ENCODE measurements at regions not wholly inside any gene's neighbourhood (a gene's known extent, or its start where the extent isn't known, plus 50 kb on each side); places are given as distances from the start of the nearest gene placed in this dataset.

GRCh38 chr5:4113426-4113825 is 517.8 kb downstream of the IRX1 start (continued):
- TF ChIP-seq, protein P1, sequence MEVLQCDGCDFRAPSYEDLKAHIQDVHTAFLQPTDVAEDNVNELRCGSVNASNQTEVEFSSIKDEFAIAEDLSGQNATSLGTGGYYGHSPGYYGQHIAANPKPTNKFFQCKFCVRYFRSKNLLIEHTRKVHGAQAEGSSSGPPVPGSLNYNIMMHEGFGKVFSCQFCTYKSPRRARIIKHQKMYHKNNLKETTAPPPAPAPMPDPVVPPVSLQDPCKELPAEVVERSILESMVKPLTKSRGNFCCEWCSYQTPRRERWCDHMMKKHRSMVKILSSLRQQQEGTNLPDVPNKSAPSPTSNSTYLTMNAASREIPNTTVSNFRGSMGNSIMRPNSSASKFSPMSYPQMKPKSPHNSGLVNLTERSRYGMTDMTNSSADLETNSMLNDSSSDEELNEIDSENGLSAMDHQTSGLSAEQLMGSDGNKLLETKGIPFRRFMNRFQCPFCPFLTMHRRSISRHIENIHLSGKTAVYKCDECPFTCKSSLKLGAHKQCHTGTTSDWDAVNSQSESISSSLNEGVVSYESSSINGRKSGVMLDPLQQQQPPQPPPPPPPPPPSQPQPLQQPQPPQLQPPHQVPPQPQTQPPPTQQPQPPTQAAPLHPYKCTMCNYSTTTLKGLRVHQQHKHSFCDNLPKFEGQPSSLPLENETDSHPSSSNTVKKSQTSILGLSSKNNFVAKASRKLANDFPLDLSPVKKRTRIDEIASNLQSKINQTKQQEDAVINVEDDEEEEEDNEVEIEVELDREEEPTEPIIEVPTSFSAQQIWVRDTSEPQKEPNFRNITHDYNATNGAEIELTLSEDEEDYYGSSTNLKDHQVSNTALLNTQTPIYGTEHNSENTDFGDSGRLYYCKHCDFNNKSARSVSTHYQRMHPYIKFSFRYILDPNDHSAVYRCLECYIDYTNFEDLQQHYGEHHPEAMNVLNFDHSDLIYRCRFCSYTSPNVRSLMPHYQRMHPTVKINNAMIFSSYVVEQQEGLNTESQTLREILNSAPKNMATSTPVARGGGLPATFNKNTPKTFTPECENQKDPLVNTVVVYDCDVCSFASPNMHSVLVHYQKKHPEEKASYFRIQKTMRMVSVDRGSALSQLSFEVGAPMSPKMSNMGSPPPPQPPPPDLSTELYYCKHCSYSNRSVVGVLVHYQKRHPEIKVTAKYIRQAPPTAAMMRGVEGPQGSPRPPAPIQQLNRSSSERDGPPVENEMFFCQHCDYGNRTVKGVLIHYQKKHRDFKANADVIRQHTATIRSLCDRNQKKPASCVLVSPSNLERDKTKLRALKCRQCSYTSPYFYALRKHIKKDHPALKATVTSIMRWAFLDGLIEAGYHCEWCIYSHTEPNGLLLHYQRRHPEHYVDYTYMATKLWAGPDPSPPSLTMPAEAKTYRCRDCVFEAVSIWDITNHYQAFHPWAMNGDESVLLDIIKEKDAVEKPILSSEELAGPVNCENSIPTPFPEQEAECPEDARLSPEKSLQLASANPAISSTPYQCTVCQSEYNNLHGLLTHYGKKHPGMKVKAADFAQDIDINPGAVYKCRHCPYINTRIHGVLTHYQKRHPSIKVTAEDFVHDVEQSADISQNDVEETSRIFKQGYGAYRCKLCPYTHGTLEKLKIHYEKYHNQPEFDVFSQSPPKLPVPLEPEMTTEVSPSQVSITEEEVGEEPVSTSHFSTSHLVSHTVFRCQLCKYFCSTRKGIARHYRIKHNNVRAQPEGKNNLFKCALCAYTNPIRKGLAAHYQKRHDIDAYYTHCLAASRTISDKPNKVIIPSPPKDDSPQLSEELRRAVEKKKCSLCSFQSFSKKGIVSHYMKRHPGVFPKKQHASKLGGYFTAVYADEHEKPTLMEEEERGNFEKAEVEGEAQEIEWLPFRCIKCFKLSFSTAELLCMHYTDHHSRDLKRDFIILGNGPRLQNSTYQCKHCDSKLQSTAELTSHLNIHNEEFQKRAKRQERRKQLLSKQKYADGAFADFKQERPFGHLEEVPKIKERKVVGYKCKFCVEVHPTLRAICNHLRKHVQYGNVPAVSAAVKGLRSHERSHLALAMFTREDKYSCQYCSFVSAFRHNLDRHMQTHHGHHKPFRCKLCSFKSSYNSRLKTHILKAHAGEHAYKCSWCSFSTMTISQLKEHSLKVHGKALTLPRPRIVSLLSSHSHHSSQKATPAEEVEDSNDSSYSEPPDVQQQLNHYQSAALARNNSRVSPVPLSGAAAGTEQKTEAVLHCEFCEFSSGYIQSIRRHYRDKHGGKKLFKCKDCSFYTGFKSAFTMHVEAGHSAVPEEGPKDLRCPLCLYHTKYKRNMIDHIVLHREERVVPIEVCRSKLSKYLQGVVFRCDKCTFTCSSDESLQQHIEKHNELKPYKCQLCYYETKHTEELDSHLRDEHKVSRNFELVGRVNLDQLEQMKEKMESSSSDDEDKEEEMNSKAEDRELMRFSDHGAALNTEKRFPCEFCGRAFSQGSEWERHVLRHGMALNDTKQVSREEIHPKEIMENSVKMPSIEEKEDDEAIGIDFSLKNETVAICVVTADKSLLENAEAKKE (CRISPR knock-in tag; IDR thresholded peaks at IDR 0.05) = no peak
- TF ChIP-seq NANOG (IDR thresholded peaks at IDR 0.05; ENCODE audit: borderline replicate concordance) = no peak
- no peak for TF ChIP-seq EZH2 (IDR thresholded peaks at IDR 0.05; ENCODE audit: low read depth, unreplicated experiment)
- TF ChIP-seq, protein P2, sequence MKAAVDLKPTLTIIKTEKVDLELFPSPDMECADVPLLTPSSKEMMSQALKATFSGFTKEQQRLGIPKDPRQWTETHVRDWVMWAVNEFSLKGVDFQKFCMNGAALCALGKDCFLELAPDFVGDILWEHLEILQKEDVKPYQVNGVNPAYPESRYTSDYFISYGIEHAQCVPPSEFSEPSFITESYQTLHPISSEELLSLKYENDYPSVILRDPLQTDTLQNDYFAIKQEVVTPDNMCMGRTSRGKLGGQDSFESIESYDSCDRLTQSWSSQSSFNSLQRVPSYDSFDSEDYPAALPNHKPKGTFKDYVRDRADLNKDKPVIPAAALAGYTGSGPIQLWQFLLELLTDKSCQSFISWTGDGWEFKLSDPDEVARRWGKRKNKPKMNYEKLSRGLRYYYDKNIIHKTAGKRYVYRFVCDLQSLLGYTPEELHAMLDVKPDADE (IDR thresholded peaks at IDR 0.05) = no peak
- TF ChIP-seq REST (IDR thresholded peaks at IDR 0.05; ENCODE audit: unreplicated experiment) = no peak
- TF ChIP-seq POLR2AphosphoS5 (IDR thresholded peaks at IDR 0.05; ENCODE audit: low read depth) = no peak

All from GM23338 (cell line).